ENCODE measurements at regions not wholly inside any gene's neighbourhood (a gene's known extent, or its start where the extent isn't known, plus 50 kb on each side); places are given as distances from the start of the nearest gene placed in this dataset.
"Not testable (repeated sequence)": the region's sequence is repeated elsewhere in the genome, so short reads cannot be mapped to it uniquely, and the experiment has no call there.

- DNase-seq = no peak
Observed at GRCh38 chrX:87236830-87237440, 280.7 kb upstream of the KLHL4 start.

GRCh38 chrX:87265518-87265917 is 252.1 kb upstream of the KLHL4 start:
- no peak for DNase-seq

GRCh38 chrX:87272491-87272890 is 245.1 kb upstream of the KLHL4 start:
- DNase-seq = no peak

- DNase-seq = no peak
Observed at GRCh38 chrX:87299563-87300160, 217.9 kb upstream of the KLHL4 start.

- DNase-seq = no peak
Observed at GRCh38 chrX:87310780-87311179, 206.8 kb upstream of the KLHL4 start.

GRCh38 chrX:87327267-87327666 is 190.3 kb upstream of the KLHL4 start:
- DNase-seq = no peak

- DNase-seq = no peak
Observed at GRCh38 chrX:87337267-87337666, 180.3 kb upstream of the KLHL4 start.

- no peak for DNase-seq
Observed at GRCh38 chrX:87338510-87338909, 179.1 kb upstream of the KLHL4 start.

- DNase-seq = no peak
Observed at GRCh38 chrX:87370865-87371264, 146.7 kb upstream of the KLHL4 start.

GRCh38 chrX:87374324-87374723 is 143.3 kb upstream of the KLHL4 start:
- DNase-seq = no peak

- DNase-seq = no peak
Observed at GRCh38 chrX:87376896-87377295, 140.7 kb upstream of the KLHL4 start.

- no peak for DNase-seq
Observed at GRCh38 chrX:87388381-87388780, 129.2 kb upstream of the KLHL4 start.

- DNase-seq = no peak
Observed at GRCh38 chrX:87391742-87392141, 125.9 kb upstream of the KLHL4 start.

GRCh38 chrX:87392369-87392768 is 125.2 kb upstream of the KLHL4 start:
- no peak for DNase-seq

- DNase-seq = no peak
Observed at GRCh38 chrX:87397103-87397886, 120.3 kb upstream of the KLHL4 start.

GRCh38 chrX:87402256-87402655 is 115.3 kb upstream of the KLHL4 start:
- DNase-seq = no peak

- no peak for DNase-seq
Observed at GRCh38 chrX:87403551-87403950, 114.1 kb upstream of the KLHL4 start.

- peak; percentile 75 for DNase-seq
Observed at GRCh38 chrX:87409113-87409841, 108.3 kb upstream of the KLHL4 start.

GRCh38 chrX:87425618-87426017 is 92.0 kb upstream of the KLHL4 start:
- no peak for DNase-seq

- no peak for DNase-seq
Observed at GRCh38 chrX:87434618-87435017, 83.0 kb upstream of the KLHL4 start.

GRCh38 chrX:87448613-87449012 is 69.0 kb upstream of the KLHL4 start:
- DNase-seq = not testable (repeated sequence)

- not testable (repeated sequence) for DNase-seq
Observed at GRCh38 chrX:87465757-87466156, 51.8 kb upstream of the KLHL4 start.
